Peyer's patch (tissue), 4 donors: ENCODE measurements at regions not wholly inside any gene's neighbourhood (a gene's known extent, or its start where the extent isn't known, plus 50 kb on each side); places are given as distances from the start of the nearest gene placed in this dataset.

Experiments
- DNase-seq, 3 donors: peaks; one replicate each; pipeline ENCODE4 v3.0.0-alpha.2; 2017 to 2019
- H3K27ac ChIP-seq, 4 donors: fragments of 200-600 bp; sonication (generic); one replicate each; pipeline ENCODE4 v1.5.1; 2016 to 2019
- H3K27me3 ChIP-seq, 2 donors: fragments of 200-600 bp; sonication (generic); one replicate each; pipeline ENCODE4 v1.5.1; 2019
- H3K36me3 ChIP-seq, 3 donors: fragments of 200-600 bp; sonication (generic); one replicate each; pipeline ENCODE4 v1.5.1; 2016 to 2019
- H3K4me1 ChIP-seq, 4 donors: fragments of 200-600 bp; sonication (generic); one replicate each; pipeline ENCODE4 v1.5.1; 2016 to 2019
- H3K4me3 ChIP-seq, 4 donors: fragments of 200-600 bp; sonication (generic); 1 replicate in 3 of 4; 2 replicates in 1 of 4; pipeline ENCODE4 v1.5.1; 2016 to 2019; ENCODE audit warnings: mild to moderate bottlenecking in 1 of 4
- H3K9me3 ChIP-seq, 4 donors: fragments of 200-600 bp; sonication (generic); one replicate each; pipeline ENCODE4 v1.5.1; 2016 to 2019; ENCODE audit warnings: mild to moderate bottlenecking in 1 of 4
- POLR2A ChIP-seq, 2 donors: fragments of 450-650 bp; IDR thresholded peaks; one replicate each; pipeline ENCODE4 v1.5.1; 2017; ENCODE audit warnings: antibody characterized with exemption in 2 of 2, mild to moderate bottlenecking in 2 of 2, moderate library complexity in 2 of 2
- TF ChIP-seq, protein P1 (sequence below), 6 experiments: fragments of 450-650 bp in 4 of 6; fragments of 200-600 bp in 2 of 6; sonication (generic) in 1 of 6; IDR thresholded peaks; one replicate each; pipeline ENCODE4 v1.5.1; 2017 to 2019; ENCODE audit warnings: antibody characterized with exemption in 6 of 6, mild to moderate bottlenecking in 3 of 6, moderate library complexity in 1 of 6

DNA sequence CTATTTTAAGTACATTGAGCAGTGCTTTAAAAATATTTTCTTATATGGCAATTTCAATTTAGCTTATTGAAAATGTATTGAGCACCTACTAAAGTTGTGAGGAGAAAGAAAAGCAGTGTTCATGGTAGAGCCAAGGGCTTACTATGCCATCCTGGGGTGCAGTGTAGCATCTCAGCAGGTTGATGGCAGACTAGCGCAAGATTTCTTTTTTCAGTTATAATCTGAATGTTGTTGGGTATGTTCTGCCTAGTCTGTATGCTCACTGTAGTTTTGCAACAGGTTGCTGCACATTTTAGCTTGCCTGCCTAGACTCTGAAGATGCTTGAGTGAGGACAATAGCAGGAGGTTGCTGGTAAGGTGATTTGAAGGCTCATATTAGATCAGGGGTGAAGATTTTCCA is 103.1 kb upstream of the UNC13C start:
- Histone ChIP-seq H3K4me3 (no peak overlapping the region), H3K36me3 (no peaks in the 10 kb centered on the region), H3K4me1 (no peaks in the 10 kb centered on the region), H3K27me3 (no peaks in the 10 kb centered on the region), H3K9me3 (no peaks in the 10 kb centered on the region), H3K27ac (no peak overlapping the region)
- TF ChIP-seq, protein P1, sequence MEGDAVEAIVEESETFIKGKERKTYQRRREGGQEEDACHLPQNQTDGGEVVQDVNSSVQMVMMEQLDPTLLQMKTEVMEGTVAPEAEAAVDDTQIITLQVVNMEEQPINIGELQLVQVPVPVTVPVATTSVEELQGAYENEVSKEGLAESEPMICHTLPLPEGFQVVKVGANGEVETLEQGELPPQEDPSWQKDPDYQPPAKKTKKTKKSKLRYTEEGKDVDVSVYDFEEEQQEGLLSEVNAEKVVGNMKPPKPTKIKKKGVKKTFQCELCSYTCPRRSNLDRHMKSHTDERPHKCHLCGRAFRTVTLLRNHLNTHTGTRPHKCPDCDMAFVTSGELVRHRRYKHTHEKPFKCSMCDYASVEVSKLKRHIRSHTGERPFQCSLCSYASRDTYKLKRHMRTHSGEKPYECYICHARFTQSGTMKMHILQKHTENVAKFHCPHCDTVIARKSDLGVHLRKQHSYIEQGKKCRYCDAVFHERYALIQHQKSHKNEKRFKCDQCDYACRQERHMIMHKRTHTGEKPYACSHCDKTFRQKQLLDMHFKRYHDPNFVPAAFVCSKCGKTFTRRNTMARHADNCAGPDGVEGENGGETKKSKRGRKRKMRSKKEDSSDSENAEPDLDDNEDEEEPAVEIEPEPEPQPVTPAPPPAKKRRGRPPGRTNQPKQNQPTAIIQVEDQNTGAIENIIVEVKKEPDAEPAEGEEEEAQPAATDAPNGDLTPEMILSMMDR (IDR thresholded peaks at IDR 0.05): no peak
- TF ChIP-seq POLR2A (IDR thresholded peaks at IDR 0.05): no peak
- no peak for DNase-seq

- TF ChIP-seq, protein P1 (IDR thresholded peaks at IDR 0.05): no peak
- TF ChIP-seq POLR2A (IDR thresholded peaks at IDR 0.05): no peak
- H3K4me3 ChIP-seq: no peak overlapping the region
- H3K9me3 ChIP-seq: no peaks in the 10 kb centered on the region
- H3K4me1 ChIP-seq: no peaks in the 10 kb centered on the region
- H3K36me3 ChIP-seq: no peaks in the 10 kb centered on the region
- no peaks in the 10 kb centered on the region for H3K27me3 ChIP-seq
- H3K27ac ChIP-seq: no peak overlapping the region
- no peak for DNase-seq
These were observed 105.8 kb upstream of the UNC13C start for GRCh38 chr15:53872410-53872809.

DNA sequence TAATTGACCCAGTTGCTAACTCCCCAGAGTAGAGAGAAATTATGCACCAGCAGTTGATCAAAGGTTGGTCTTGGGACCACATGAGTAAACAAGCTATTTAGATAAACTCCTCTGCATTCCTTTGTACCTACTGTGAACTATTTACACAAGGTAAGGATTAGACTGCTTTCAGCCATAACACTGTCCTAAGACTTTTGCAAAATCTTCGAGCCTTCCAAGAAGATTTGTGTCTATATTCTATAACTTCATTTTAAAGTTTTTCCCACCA is 108.5 kb upstream of the UNC13C start:
- no peak for TF ChIP-seq POLR2A (IDR thresholded peaks at IDR 0.05)
- TF ChIP-seq, protein P1 (IDR thresholded peaks at IDR 0.05): no peak
- DNase-seq: no peak
- Histone ChIP-seq H3K27me3 (no peaks in the 10 kb centered on the region), H3K27ac (no peak overlapping the region), H3K36me3 (no peaks in the 10 kb centered on the region), H3K4me3 (no peak overlapping the region), H3K9me3 (no peaks in the 10 kb centered on the region), H3K4me1 (no peaks in the 10 kb centered on the region)

DNA sequence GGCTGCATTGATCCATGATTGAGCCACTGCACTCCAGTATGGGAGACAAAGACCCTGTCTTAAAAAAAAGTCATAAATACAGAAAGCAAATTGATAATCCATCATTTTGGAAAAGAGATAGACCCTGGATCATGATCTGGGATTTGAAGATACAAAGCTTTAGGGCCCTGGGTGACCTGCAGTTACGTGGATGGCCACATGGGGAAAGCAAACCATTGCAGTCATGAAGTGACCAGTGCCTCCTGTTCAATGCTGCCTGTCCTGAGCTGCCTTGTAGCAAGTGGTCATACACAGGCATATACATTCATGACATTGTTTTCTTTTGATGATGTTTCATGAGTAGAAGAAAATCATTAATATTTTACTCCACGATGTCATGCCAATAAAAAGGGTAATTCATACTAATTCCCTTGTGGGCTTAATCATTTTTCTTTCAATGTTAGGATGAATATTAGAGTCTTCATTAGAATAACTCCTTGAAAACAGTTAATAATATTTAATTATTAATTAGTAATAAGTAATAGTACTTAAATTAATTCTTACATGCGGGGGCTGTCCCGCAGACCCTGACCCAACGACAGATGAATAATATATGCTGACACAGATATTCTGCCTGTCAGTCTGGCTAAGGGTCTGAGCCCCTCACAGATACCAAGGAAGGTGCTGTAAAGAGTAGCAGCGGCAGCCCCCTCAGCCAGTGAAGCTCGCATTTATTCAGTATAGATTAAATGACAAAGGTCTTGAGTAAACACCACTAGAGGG is 109.0 kb upstream of the UNC13C start:
- Histone ChIP-seq H3K4me1 (no peaks in the 10 kb centered on the region), H3K4me3 (no peak overlapping the region), H3K36me3 (no peaks in the 10 kb centered on the region), H3K27me3 (no peaks in the 10 kb centered on the region), H3K9me3 (no peaks in the 10 kb centered on the region), H3K27ac (no peak overlapping the region)
- TF ChIP-seq, protein P1 (IDR thresholded peaks at IDR 0.05): no peak
- no peak for TF ChIP-seq POLR2A (IDR thresholded peaks at IDR 0.05)
- no peak for DNase-seq

DNA sequence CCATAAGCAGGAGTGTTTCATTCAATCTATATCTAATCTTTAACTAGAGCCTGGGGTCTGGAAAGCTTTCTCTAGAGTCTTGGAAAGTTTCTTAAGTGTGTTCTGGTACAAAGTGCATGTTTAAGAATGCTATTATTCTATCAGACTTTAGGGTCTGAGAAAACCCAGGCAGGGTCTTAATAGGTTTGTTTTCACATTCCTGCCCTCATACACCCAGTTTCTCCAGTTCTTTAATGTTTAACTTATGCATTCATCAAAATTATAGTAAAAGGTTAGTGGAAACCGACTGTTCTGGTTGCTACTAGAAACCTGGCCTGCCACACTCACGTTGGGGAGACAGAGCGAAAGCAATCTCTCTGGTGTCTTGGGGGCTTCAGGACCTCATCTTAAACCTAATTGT is 102.9 kb upstream of the WDR72 start:
- H3K4me3 ChIP-seq: no peak overlapping the region
- H3K27ac ChIP-seq: no peak overlapping the region
- H3K9me3 ChIP-seq: no peaks in the 10 kb centered on the region
- no peaks in the 10 kb centered on the region for H3K4me1 ChIP-seq
- no peaks in the 10 kb centered on the region for H3K27me3 ChIP-seq
- no peaks in the 10 kb centered on the region for H3K36me3 ChIP-seq
- TF ChIP-seq POLR2A (IDR thresholded peaks at IDR 0.05): no peak
- TF ChIP-seq, protein P1 (IDR thresholded peaks at IDR 0.05): no peak
- no peak for DNase-seq

DNA sequence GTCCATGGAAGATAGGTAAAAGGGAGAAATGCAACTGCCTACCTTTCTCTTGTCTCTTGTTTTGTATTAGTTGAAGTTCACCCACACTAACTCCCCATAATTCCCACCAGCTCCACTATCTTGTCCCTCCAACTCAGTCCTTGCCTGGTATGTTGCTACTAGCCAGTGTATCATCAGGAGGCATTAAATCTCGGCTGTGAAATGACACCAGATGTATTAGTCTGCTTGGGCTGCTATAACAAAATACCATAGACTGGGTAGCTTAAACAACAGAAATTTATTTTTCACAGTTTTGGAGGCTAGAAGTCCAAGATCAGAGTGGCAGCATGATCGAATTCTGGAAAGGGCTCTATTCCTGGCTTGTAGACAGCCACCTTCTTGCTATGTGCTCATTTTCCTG is 102.3 kb upstream of the WDR72 start:
- H3K4me1 ChIP-seq: no peaks in the 10 kb centered on the region
- H3K27me3 ChIP-seq: no peaks in the 10 kb centered on the region
- H3K36me3 ChIP-seq: no peaks in the 10 kb centered on the region
- no peak overlapping the region for H3K4me3 ChIP-seq
- H3K9me3 ChIP-seq: no peaks in the 10 kb centered on the region
- DNase-seq: no peak
- no peak overlapping the region for H3K27ac ChIP-seq
- TF ChIP-seq POLR2A (IDR thresholded peaks at IDR 0.05): no peak
- TF ChIP-seq, protein P1 (IDR thresholded peaks at IDR 0.05): no peak
